ENCODE measurements at regions not wholly inside any gene's neighbourhood (a gene's known extent, or its start where the extent isn't known, plus 50 kb on each side); places are given as distances from the start of the nearest gene placed in this dataset.

- Histone ChIP-seq H3K36me3 (no peaks in the 10 kb centered on the region), H3K27ac (no peak overlapping the region), H3K4me3 (no peak overlapping the region), H3K27me3 (no peaks in the 10 kb centered on the region), H3K4me1 (ENCODE audit: low read depth) (no peaks in the 10 kb centered on the region), H3K9me3 (ENCODE audit: low read depth) (no peaks in the 10 kb centered on the region)
- no peak for TF ChIP-seq CTCF (IDR thresholded peaks at IDR 0.05; ENCODE audit: low read depth, low read length)
- DNase-seq (ENCODE audit: low read depth in 1 of 2, low spot score in 1 of 2): peak in 1 of 2 donors; percentile 21
Observed at GRCh38 chr12:65715961-65716360, 108.3 kb upstream of the HMGA2 start.

- no peak for TF ChIP-seq CTCF (IDR thresholded peaks at IDR 0.05; ENCODE audit: low read depth, low read length)
- H3K27me3 ChIP-seq: no peaks in the 10 kb centered on the region
- no peak overlapping the region for H3K27ac ChIP-seq
- no peaks in the 10 kb centered on the region for H3K36me3 ChIP-seq
- no peaks in the 10 kb centered on the region for H3K9me3 ChIP-seq (ENCODE audit: low read depth)
- DNase-seq (ENCODE audit: low read depth in 1 of 2, low spot score in 1 of 2): peak in 1 of 2 donors; percentile 68
- no peak overlapping the region for H3K4me3 ChIP-seq
- no peaks in the 10 kb centered on the region for H3K4me1 ChIP-seq (ENCODE audit: low read depth)
Observed at GRCh38 chr12:65720136-65721130, 103.8 kb upstream of the HMGA2 start.

- no peaks in the 10 kb centered on the region for H3K27me3 ChIP-seq
- no peak overlapping the region for H3K4me3 ChIP-seq
- no peak for DNase-seq (ENCODE audit: low read depth in 1 of 2, low spot score in 1 of 2)
- no peak overlapping the region for H3K27ac ChIP-seq
- no peak for TF ChIP-seq CTCF (IDR thresholded peaks at IDR 0.05; ENCODE audit: low read depth, low read length)
- no peaks in the 10 kb centered on the region for H3K9me3 ChIP-seq (ENCODE audit: low read depth)
- no peaks in the 10 kb centered on the region for H3K4me1 ChIP-seq (ENCODE audit: low read depth)
- H3K36me3 ChIP-seq: no peaks in the 10 kb centered on the region
Observed at GRCh38 chr12:65721541-65722190, 102.6 kb upstream of the HMGA2 start.

GRCh38 chr12:65725376-65725775 is 98.9 kb upstream of the HMGA2 start:
- Histone ChIP-seq H3K4me3 (no peak overlapping the region), H3K27ac (no peak overlapping the region), H3K4me1 (ENCODE audit: low read depth) (no peaks in the 10 kb centered on the region), H3K36me3 (no peaks in the 10 kb centered on the region), H3K9me3 (ENCODE audit: low read depth) (no peaks in the 10 kb centered on the region), H3K27me3 (peaks cover 6% of the 10 kb centered on the region)
- no peak for DNase-seq (ENCODE audit: low read depth in 1 of 2, low spot score in 1 of 2)
- TF ChIP-seq CTCF (IDR thresholded peaks at IDR 0.05; ENCODE audit: low read depth, low read length): no peak

GRCh38 chr12:65728455-65728847 is 95.8 kb upstream of the HMGA2 start:
- no peaks in the 10 kb centered on the region for H3K9me3 ChIP-seq (ENCODE audit: low read depth)
- H3K36me3 ChIP-seq: no peaks in the 10 kb centered on the region
- peak overlapping the region; percentile 36 for H3K4me3 ChIP-seq
- peaks cover 6% of the 10 kb centered on the region for H3K27me3 ChIP-seq
- TF ChIP-seq CTCF (IDR thresholded peaks at IDR 0.05; ENCODE audit: low read depth, low read length): no peak
- DNase-seq (ENCODE audit: low read depth in 1 of 2, low spot score in 1 of 2): no peak
- no peaks in the 10 kb centered on the region for H3K4me1 ChIP-seq (ENCODE audit: low read depth)
- H3K27ac ChIP-seq: no peak overlapping the region

All from cardiac muscle cell (in vitro differentiated cells and primary cell).